ENCODE measurements at regions not wholly inside any gene's neighbourhood (a gene's known extent, or its start where the extent isn't known, plus 50 kb on each side); places are given as distances from the start of the nearest gene placed in this dataset.

DNA sequence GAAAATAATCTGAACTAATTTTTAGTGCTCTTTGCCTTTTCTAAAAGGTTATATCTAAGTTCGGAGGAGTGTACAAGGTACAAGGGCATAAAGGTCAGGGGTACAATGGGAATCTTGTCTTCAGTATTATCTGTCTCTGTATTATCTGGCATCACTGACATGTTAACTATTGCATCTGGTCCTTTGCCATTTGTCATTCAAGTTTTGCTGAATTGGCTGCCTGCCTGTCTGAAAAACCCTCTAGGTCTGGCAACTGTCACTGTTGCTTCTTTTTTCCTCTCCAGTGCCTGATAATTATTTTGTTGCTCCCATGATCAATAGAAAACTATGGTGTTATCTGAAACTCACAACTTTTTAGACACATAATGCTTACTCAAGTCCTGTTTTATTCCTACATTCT lies 112.5 kb upstream of the STK26 start:
- TF ChIP-seq POLR2A (IDR thresholded peaks at IDR 0.05) (no peak), EP300 (IDR thresholded peaks at IDR 0.05) (no peak), POLR2AphosphoS5 (IDR thresholded peaks at IDR 0.05) (no peak)
- TF ChIP-seq, protein P1, sequence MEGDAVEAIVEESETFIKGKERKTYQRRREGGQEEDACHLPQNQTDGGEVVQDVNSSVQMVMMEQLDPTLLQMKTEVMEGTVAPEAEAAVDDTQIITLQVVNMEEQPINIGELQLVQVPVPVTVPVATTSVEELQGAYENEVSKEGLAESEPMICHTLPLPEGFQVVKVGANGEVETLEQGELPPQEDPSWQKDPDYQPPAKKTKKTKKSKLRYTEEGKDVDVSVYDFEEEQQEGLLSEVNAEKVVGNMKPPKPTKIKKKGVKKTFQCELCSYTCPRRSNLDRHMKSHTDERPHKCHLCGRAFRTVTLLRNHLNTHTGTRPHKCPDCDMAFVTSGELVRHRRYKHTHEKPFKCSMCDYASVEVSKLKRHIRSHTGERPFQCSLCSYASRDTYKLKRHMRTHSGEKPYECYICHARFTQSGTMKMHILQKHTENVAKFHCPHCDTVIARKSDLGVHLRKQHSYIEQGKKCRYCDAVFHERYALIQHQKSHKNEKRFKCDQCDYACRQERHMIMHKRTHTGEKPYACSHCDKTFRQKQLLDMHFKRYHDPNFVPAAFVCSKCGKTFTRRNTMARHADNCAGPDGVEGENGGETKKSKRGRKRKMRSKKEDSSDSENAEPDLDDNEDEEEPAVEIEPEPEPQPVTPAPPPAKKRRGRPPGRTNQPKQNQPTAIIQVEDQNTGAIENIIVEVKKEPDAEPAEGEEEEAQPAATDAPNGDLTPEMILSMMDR (IDR thresholded peaks at IDR 0.05), result no peak

Measured in suprapubic skin (tissue), 4 donors.